DND-41 (cell line): ENCODE measurements at regions not wholly inside any gene's neighbourhood (a gene's known extent, or its start where the extent isn't known, plus 50 kb on each side); places are given as distances from the start of the nearest gene placed in this dataset.

Source experiments
- ATAC-seq: fragments of 200-7000 bp; cut with Tn5 transposase; 3 replicates; pipeline ENCODE4 v1.9.1; 2021; ENCODE audit warnings: low read depth; ENCODE audit not compliant: insufficient read depth
- DNase-seq: peaks from one replicate; pipeline ENCODE4 v3.0.0-alpha.2; 2020
- H2AFZ ChIP-seq: 2 replicates; pipeline ENCODE4 v1.6.0; 2012; ENCODE audit warnings: low read depth, low read length
- H3K27ac ChIP-seq: 2 replicates; pipeline ENCODE4 v1.5.1; 2012; ENCODE audit warnings: low read length, inconsistent platforms
- H3K27me3 ChIP-seq: fragments of 200-600 bp; sonication (generic); 2 replicates; pipeline ENCODE4 v1.6.0; 2012; ENCODE audit warnings: low read length, mild to moderate bottlenecking, inconsistent platforms; ENCODE audit not compliant: insufficient read depth, poor library complexity
- H3K36me3 ChIP-seq: 2 replicates; pipeline ENCODE4 v1.5.1; 2012; ENCODE audit warnings: low read length, inconsistent platforms; ENCODE audit not compliant: insufficient read depth
- H3K4me1 ChIP-seq: 2 replicates; pipeline ENCODE4 v1.5.1; 2012; ENCODE audit warnings: mild to moderate bottlenecking, low read length; ENCODE audit not compliant: insufficient read depth
- H3K4me2 ChIP-seq: 2 replicates; pipeline ENCODE4 v1.6.0; 2012; ENCODE audit warnings: mild to moderate bottlenecking, moderate library complexity, low read length, inconsistent platforms; ENCODE audit not compliant: insufficient read depth
- H3K4me3 ChIP-seq, 2 experiments: fragments of 200-600 bp in 1 of 2; shearing (Covaris generic) in 1 of 2; 2 replicates each; pipeline ENCODE4 v1.5.1; 2012 to 2016; ENCODE audit warnings: inconsistent platforms in 2 of 2, low read length in 2 of 2, mild to moderate bottlenecking in 2 of 2, low read depth in 1 of 2, moderate library complexity in 1 of 2
- H3K79me2 ChIP-seq: 2 replicates; pipeline ENCODE4 v1.6.0; 2012; ENCODE audit warnings: low read length, inconsistent platforms; ENCODE audit not compliant: insufficient read depth
- H3K9ac ChIP-seq: 2 replicates; pipeline ENCODE4 v1.6.0; 2012; ENCODE audit warnings: low read depth, mild to moderate bottlenecking, inconsistent platforms, low read length, moderate library complexity
- H3K9me3 ChIP-seq: 2 replicates; pipeline ENCODE4 v1.5.1; 2012; ENCODE audit warnings: low read length, moderate library complexity, mild to moderate bottlenecking, inconsistent platforms; ENCODE audit not compliant: insufficient read depth, severe bottlenecking
- H4K20me1 ChIP-seq: 2 replicates; pipeline ENCODE4 v1.6.0; 2012; ENCODE audit warnings: low read length; ENCODE audit not compliant: insufficient read depth
- EZH2 ChIP-seq: IDR thresholded peaks from 3 replicates; pipeline ENCODE4 v1.6.1; 2012; ENCODE audit warnings: borderline replicate concordance, low read depth, mild to moderate bottlenecking, moderate library complexity, low read length, inconsistent platforms; ENCODE audit not compliant: severe bottlenecking
- TF ChIP-seq, protein P1 (sequence below): IDR thresholded peaks from 2 replicates; pipeline ENCODE4 v1.5.1; 2012; ENCODE audit warnings: borderline replicate concordance, low read length, moderate library complexity, mild to moderate bottlenecking; ENCODE audit not compliant: poor library complexity, severe bottlenecking; ENCODE audit errors: extremely low read depth

GRCh38 chr16:72552654-72553053, 380.7 kb upstream of the PMFBP1 start:
- Histone ChIP-seq H3K9me3 (no peaks in the 10 kb centered on the region), H3K27me3 (no peaks in the 10 kb centered on the region), H3K79me2 (no peaks in the 10 kb centered on the region), H3K27ac (no peak overlapping the region), H3K9ac (no peak overlapping the region), H4K20me1 (no peaks in the 10 kb centered on the region), H3K4me2 (no peak overlapping the region), H3K4me3 (no peak overlapping the region), H3K36me3 (no peaks in the 10 kb centered on the region), H2AFZ (no peak overlapping the region), H3K4me1 (no peaks in the 10 kb centered on the region)
- ATAC-seq (no peak), DNase-seq (no peak)
- TF ChIP-seq, protein P1, sequence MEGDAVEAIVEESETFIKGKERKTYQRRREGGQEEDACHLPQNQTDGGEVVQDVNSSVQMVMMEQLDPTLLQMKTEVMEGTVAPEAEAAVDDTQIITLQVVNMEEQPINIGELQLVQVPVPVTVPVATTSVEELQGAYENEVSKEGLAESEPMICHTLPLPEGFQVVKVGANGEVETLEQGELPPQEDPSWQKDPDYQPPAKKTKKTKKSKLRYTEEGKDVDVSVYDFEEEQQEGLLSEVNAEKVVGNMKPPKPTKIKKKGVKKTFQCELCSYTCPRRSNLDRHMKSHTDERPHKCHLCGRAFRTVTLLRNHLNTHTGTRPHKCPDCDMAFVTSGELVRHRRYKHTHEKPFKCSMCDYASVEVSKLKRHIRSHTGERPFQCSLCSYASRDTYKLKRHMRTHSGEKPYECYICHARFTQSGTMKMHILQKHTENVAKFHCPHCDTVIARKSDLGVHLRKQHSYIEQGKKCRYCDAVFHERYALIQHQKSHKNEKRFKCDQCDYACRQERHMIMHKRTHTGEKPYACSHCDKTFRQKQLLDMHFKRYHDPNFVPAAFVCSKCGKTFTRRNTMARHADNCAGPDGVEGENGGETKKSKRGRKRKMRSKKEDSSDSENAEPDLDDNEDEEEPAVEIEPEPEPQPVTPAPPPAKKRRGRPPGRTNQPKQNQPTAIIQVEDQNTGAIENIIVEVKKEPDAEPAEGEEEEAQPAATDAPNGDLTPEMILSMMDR: no peak
- no peak for TF ChIP-seq EZH2

DNA sequence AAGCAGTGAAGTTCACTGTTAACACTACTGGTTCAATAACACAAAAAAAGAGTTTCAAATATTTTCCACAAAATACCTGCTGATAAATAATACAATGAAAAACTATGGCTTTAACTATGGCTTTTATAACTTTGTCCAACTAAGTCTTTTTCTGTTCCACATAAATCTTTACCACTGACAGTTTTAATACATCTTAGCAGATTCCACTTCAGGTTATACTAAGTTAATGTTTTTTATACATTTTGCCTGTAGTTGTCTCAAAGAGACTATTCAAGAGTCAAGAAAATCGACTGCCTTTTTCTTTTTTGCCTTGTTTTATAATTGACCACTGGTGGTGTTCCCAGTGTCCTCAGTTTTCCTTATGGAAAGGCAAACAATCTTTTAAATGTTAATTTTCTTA, 379.7 kb upstream of the PMFBP1 start:
- Histone ChIP-seq H3K4me2 (no peak overlapping the region), H3K4me3 (no peak overlapping the region), H3K36me3 (no peaks in the 10 kb centered on the region), H3K9ac (no peak overlapping the region), H3K27ac (no peak overlapping the region), H3K4me1 (no peaks in the 10 kb centered on the region), H3K9me3 (no peaks in the 10 kb centered on the region), H4K20me1 (no peaks in the 10 kb centered on the region), H3K79me2 (no peaks in the 10 kb centered on the region), H2AFZ (no peak overlapping the region), H3K27me3 (no peaks in the 10 kb centered on the region)
- ATAC-seq (no peak), DNase-seq (no peak)
- no peak for TF ChIP-seq EZH2
- TF ChIP-seq, protein P1: no peak

- ATAC-seq (no peak), DNase-seq (no peak)
- H2AFZ ChIP-seq: no peak overlapping the region
- H3K4me3 ChIP-seq: no peak overlapping the region
- H3K27ac ChIP-seq: no peak overlapping the region
- no peaks in the 10 kb centered on the region for H3K36me3 ChIP-seq
- no peak overlapping the region for H3K4me2 ChIP-seq
- no peaks in the 10 kb centered on the region for H4K20me1 ChIP-seq
- no peaks in the 10 kb centered on the region for H3K27me3 ChIP-seq
- no peaks in the 10 kb centered on the region for H3K4me1 ChIP-seq
- H3K79me2 ChIP-seq: no peaks in the 10 kb centered on the region
- no peaks in the 10 kb centered on the region for H3K9me3 ChIP-seq
- TF ChIP-seq, protein P1: no peak
- no peak for TF ChIP-seq EZH2
- no peak overlapping the region for H3K9ac ChIP-seq
These were observed 377.9 kb upstream of the PMFBP1 start for GRCh38 chr16:72549878-72550277.

DNA sequence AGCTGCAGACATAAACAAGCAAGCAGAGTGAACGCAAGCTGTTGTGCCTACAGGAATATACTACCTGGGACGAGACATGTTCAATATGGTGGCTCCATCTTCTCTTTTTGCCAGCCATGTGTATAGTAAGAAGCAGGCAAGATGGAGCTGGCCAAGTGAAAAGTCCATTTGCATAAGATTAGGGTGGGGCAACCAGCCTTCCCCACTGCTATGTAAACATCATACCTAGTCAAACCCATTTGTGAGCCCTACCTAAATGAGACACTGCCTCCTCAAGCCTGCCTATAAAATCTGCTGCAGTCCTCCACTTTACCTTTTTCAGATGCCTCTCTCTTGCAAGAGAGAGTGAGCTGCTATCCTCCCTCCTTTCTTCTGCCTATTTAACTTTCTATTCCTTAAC, 370.1 kb upstream of the PMFBP1 start:
- Histone ChIP-seq H3K4me2 (no peak overlapping the region), H3K27me3 (no peaks in the 10 kb centered on the region), H3K27ac (no peak overlapping the region), H3K9ac (no peak overlapping the region), H4K20me1 (no peaks in the 10 kb centered on the region), H3K36me3 (no peaks in the 10 kb centered on the region), H3K4me3 (no peak overlapping the region), H3K79me2 (no peaks in the 10 kb centered on the region), H3K4me1 (no peaks in the 10 kb centered on the region), H3K9me3 (no peaks in the 10 kb centered on the region), H2AFZ (no peak overlapping the region)
- DNase-seq: no peak
- ATAC-seq: no peak
- TF ChIP-seq, protein P1: no peak
- no peak for TF ChIP-seq EZH2
